ENCODE measurements at regions not wholly inside any gene's neighbourhood (a gene's known extent, or its start where the extent isn't known, plus 50 kb on each side); places are given as distances from the start of the nearest gene placed in this dataset.

GRCh38 chr10:117933036-117933435 is 113.7 kb downstream of the RAB11FIP2 start (continued):
- no peak for TF ChIP-seq REST (IDR thresholded peaks at IDR 0.05; ENCODE audit: unreplicated experiment)
- TF ChIP-seq CTCF (conservative IDR thresholded peaks at IDR 0.05; ENCODE audit: low read depth in 2 of 2) = no peak
- TF ChIP-seq POLR2AphosphoS5 (IDR thresholded peaks at IDR 0.05; ENCODE audit: low read depth) = no peak
- no peak for TF ChIP-seq NANOG (IDR thresholded peaks at IDR 0.05; ENCODE audit: borderline replicate concordance)
- no peak for TF ChIP-seq ZNF331 (CRISPR knock-in tag; IDR thresholded peaks at IDR 0.05; ENCODE audit: low read depth)
- no peak for TF ChIP-seq JUNB (IDR thresholded peaks at IDR 0.05; ENCODE audit: unreplicated experiment)
- no peak for TF ChIP-seq ZNF114 (CRISPR knock-in tag; IDR thresholded peaks at IDR 0.05)
- TF ChIP-seq CREB1 (CRISPR knock-in tag; IDR thresholded peaks at IDR 0.05; ENCODE audit: low read depth) = no peak

- Mint-ChIP-seq H3K27me3 (ENCODE audit: insufficient read depth, low read depth, poor library complexity) (peaks cover under 1% of the 10 kb centered on the region), H3K4me3 (no peak overlapping the region), H3K4me1 (peaks cover 24% of the 10 kb centered on the region), H3K9me3 (no peaks in the 10 kb centered on the region), H3K36me3 (ENCODE audit: low read depth) (no peaks in the 10 kb centered on the region; the same call in 2 of the 3 replicates), H3K27ac (no peak overlapping the region)
- Histone ChIP-seq H3K27ac (ENCODE audit: low read depth) (no peak overlapping the region), H3K4me1 (ENCODE audit: insufficient read depth) (peaks cover 12% of the 10 kb centered on the region), H3K9me2 (ENCODE audit: insufficient read depth) (no peaks in the 10 kb centered on the region), H3K36me3 (ENCODE audit: insufficient read depth) (no peaks in the 10 kb centered on the region), H4K20me1 (replicated peaks; ENCODE audit: insufficient read depth) (no peaks in the 10 kb centered on the region), H3K79me2 (replicated peaks; ENCODE audit: insufficient read depth) (no peaks in the 10 kb centered on the region), H3K4me3 (no peak overlapping the region), H3F3A (replicated peaks; ENCODE audit: low read depth) (no peaks in the 10 kb centered on the region), H3K27me3 (ENCODE audit: insufficient read depth) (no peaks in the 10 kb centered on the region), H2AFZ (peak overlapping the region; percentile 67; the same call in 1 of the 2 replicates), H3K4me2 (peak overlapping the region; percentile 53)
- no peak for TF ChIP-seq ZNF331 (CRISPR knock-in tag; IDR thresholded peaks at IDR 0.05; ENCODE audit: low read depth)
- ATAC-seq (peak; percentile 69), DNase-seq (ENCODE audit: low spot score) (peak; percentile 44)
These were observed 112.3 kb downstream of the RAB11FIP2 start for GRCh38 chr10:117934477-117934876.

GRCh38 chr10:117936141-117936540 is 110.6 kb downstream of the RAB11FIP2 start:
- H2AFZ ChIP-seq = peak overlapping the region; percentile 52; the same call in 1 of the 2 replicates
- H3K27me3 Mint-ChIP-seq (ENCODE audit: insufficient read depth, low read depth, poor library complexity) = peaks cover 8% of the 10 kb centered on the region
- TF ChIP-seq EZH2 (IDR thresholded peaks at IDR 0.05; ENCODE audit: low read depth, unreplicated experiment) (no peak), REST (IDR thresholded peaks at IDR 0.05; ENCODE audit: unreplicated experiment) (no peak), ZNF114 (CRISPR knock-in tag; IDR thresholded peaks at IDR 0.05) (no peak), NANOG (IDR thresholded peaks at IDR 0.05; ENCODE audit: borderline replicate concordance) (no peak), STAT1 (IDR thresholded peaks at IDR 0.05; ENCODE audit: unreplicated experiment) (no peak), CTCF (conservative IDR thresholded peaks at IDR 0.05; ENCODE audit: low read depth in 2 of 2) (no peak), ZNF331 (CRISPR knock-in tag; IDR thresholded peaks at IDR 0.05; ENCODE audit: low read depth) (no peak), POLR2AphosphoS5 (IDR thresholded peaks at IDR 0.05; ENCODE audit: low read depth) (no peak), EZH2phosphoT487 (IDR thresholded peaks at IDR 0.05; ENCODE audit: unreplicated experiment) (no peak)

More at GRCh38 chr10:117936141-117936540, 110.6 kb downstream of the RAB11FIP2 start:
- H3K79me2 ChIP-seq (replicated peaks; ENCODE audit: insufficient read depth) = no peaks in the 10 kb centered on the region
- no peak overlapping the region for H3K4me3 ChIP-seq
- no peaks in the 10 kb centered on the region for H3K27me3 ChIP-seq (ENCODE audit: insufficient read depth)
- H4K20me1 ChIP-seq (replicated peaks; ENCODE audit: insufficient read depth) = no peaks in the 10 kb centered on the region
- H3K9me2 ChIP-seq (ENCODE audit: insufficient read depth) = no peaks in the 10 kb centered on the region
- H3K36me3 ChIP-seq (ENCODE audit: insufficient read depth) = no peaks in the 10 kb centered on the region
- H3K4me2 ChIP-seq = no peak overlapping the region
- Mint-ChIP-seq H3K4me3 (no peak overlapping the region), H3K4me1 (peaks cover 19% of the 10 kb centered on the region), H3K27ac (no peak overlapping the region), H3K36me3 (ENCODE audit: low read depth) (no peaks in the 10 kb centered on the region; the same call in 2 of the 3 replicates), H3K9me3 (no peaks in the 10 kb centered on the region)
- DNase-seq (ENCODE audit: low spot score) (no peak), ATAC-seq (no peak)
- H3F3A ChIP-seq (replicated peaks; ENCODE audit: low read depth) = no peaks in the 10 kb centered on the region
- H3K27ac ChIP-seq (ENCODE audit: low read depth) = no peak overlapping the region
- peaks cover 12% of the 10 kb centered on the region for H3K4me1 ChIP-seq (ENCODE audit: insufficient read depth)

Measured in GM23338 (cell line).